Gastroesophageal sphincter (tissue), 4 donors: ENCODE measurements at regions not wholly inside any gene's neighbourhood (a gene's known extent, or its start where the extent isn't known, plus 50 kb on each side); places are given as distances from the start of the nearest gene placed in this dataset.

Source experiments
- ATAC-seq: fragments of 150-250 bp; one replicate; pipeline ENCODE4 v1.9.1; 2016; ENCODE audit warnings: mild to moderate bottlenecking, moderate library complexity
- H3K27ac ChIP-seq, 4 donors: fragments of 200-600 bp; sonication (generic) in 3 of 4; 1 replicate in 3 of 4; 2 replicates in 1 of 4; pipeline ENCODE4 v1.5.1; 2016 to 2019
- H3K27me3 ChIP-seq: fragments of 200-600 bp; sonication (generic); one replicate; pipeline ENCODE4 v1.5.1; 2019
- H3K36me3 ChIP-seq, 2 donors: fragments of 200-600 bp; sonication (generic); one replicate each; pipeline ENCODE4 v1.5.1; 2019; ENCODE audit warnings: control low read depth in 1 of 2
- H3K4me1 ChIP-seq, 3 donors: fragments of 200-600 bp; sonication (generic); 1 replicate in 2 of 3; 2 replicates in 1 of 3; pipeline ENCODE4 v1.5.1; 2016 to 2019; ENCODE audit warnings: control low read depth in 2 of 3
- H3K4me3 ChIP-seq, 2 donors: fragments of 200-600 bp; sonication (generic); one replicate each; pipeline ENCODE4 v1.5.1; 2019; ENCODE audit warnings: mild to moderate bottlenecking in 1 of 2, moderate library complexity in 1 of 2
- H3K9me3 ChIP-seq, 3 donors: fragments of 200-600 bp; sonication (generic); one replicate each; pipeline ENCODE4 v1.5.1; 2017 to 2019; ENCODE audit warnings: control low read depth in 2 of 3
- CTCF ChIP-seq, 4 experiments: fragments of 200-600 bp in 2 of 4; fragments of 450-650 bp in 2 of 4; sonication (generic) in 1 of 4; IDR thresholded peaks; one replicate each; pipeline ENCODE4 v1.5.1; 2017 to 2019; ENCODE audit warnings: antibody characterized with exemption in 4 of 4, mild to moderate bottlenecking in 2 of 4, moderate library complexity in 2 of 4
- EP300 ChIP-seq: sonication (generic); formaldehyde crosslinking; IDR thresholded peaks from one replicate; pipeline ENCODE4 v1.6.1; 2017; ENCODE audit warnings: antibody characterized with exemption, mild to moderate bottlenecking
- POLR2A ChIP-seq, 2 donors: fragments of 450-650 bp; IDR thresholded peaks; one replicate each; pipeline ENCODE4 v1.6.1; 2017; ENCODE audit warnings: antibody characterized with exemption in 2 of 2, mild to moderate bottlenecking in 2 of 2, moderate library complexity in 1 of 2
- POLR2AphosphoS5 ChIP-seq: sonication (generic); formaldehyde crosslinking; IDR thresholded peaks from one replicate; pipeline ENCODE4 v1.6.1; 2017; ENCODE audit warnings: antibody characterized with exemption
- WGBS, 2 donors: methylation state at CpG; one replicate each; pipeline ENCODE4 v1.1.5; 2018; ENCODE audit warnings: low coverage in 1 of 2; 5-methylcytosine and 5-hydroxymethylcytosine counted together

GRCh38 chr6:153862927-153863326 is 176.1 kb upstream of the OPRM1 start:
- 71 to 86% methylated on average over 1 of the region's 1 CpG for WGBS, 2 donors
- no peaks in the 10 kb centered on the region for H3K27me3 ChIP-seq
- TF ChIP-seq POLR2AphosphoS5 (no peak), EP300 (no peak)
- H3K4me1 ChIP-seq = no peaks in the 10 kb centered on the region
- H3K4me3 ChIP-seq = no peak overlapping the region
- ATAC-seq = no peak
- H3K9me3 ChIP-seq = no peaks in the 10 kb centered on the region
- no peak overlapping the region for H3K27ac ChIP-seq
- no peaks in the 10 kb centered on the region for H3K36me3 ChIP-seq

GRCh38 chr6:153862139-153862538 is 176.9 kb upstream of the OPRM1 start:
- no peaks in the 10 kb centered on the region for H3K27me3 ChIP-seq
- no peak overlapping the region for H3K4me3 ChIP-seq
- H3K9me3 ChIP-seq = peaks cover 0 to 2% (median 0%) of the 10 kb centered on the region in 3 donors
- TF ChIP-seq EP300 (no peak), POLR2A (IDR thresholded peaks at IDR 0.05) (no peak), POLR2AphosphoS5 (no peak), CTCF (IDR thresholded peaks at IDR 0.05) (no peak)
- no peaks in the 10 kb centered on the region for H3K4me1 ChIP-seq
- H3K36me3 ChIP-seq = no peaks in the 10 kb centered on the region
- ATAC-seq = no peak
- H3K27ac ChIP-seq = no peak overlapping the region

- WGBS, 2 donors = 69 to 79% methylated on average over 5 of the region's 5 CpGs
- TF ChIP-seq POLR2A (IDR thresholded peaks at IDR 0.05) = no peak
- TF ChIP-seq EP300 = no peak
- TF ChIP-seq POLR2AphosphoS5 = no peak
- no peak for TF ChIP-seq CTCF (IDR thresholded peaks at IDR 0.05)
- no peak for ATAC-seq
- no peak overlapping the region for H3K27ac ChIP-seq
- H3K27me3 ChIP-seq = no peaks in the 10 kb centered on the region
- H3K4me3 ChIP-seq = no peak overlapping the region
- H3K9me3 ChIP-seq = peaks cover 0 to 8% (median 0%) of the 10 kb centered on the region in 3 donors
- no peaks in the 10 kb centered on the region for H3K36me3 ChIP-seq
- no peaks in the 10 kb centered on the region for H3K4me1 ChIP-seq
Observed at GRCh38 chr6:153858529-153858928, 180.5 kb upstream of the OPRM1 start.

GRCh38 chr6:153856929-153857376 is 182.1 kb upstream of the OPRM1 start:
- WGBS, 2 donors = no CpG with 5 or more reads among the region's 24 CpGs
- no peak for ATAC-seq
- H3K9me3 ChIP-seq = peaks cover 0 to 8% (median 0%) of the 10 kb centered on the region in 3 donors
- no peaks in the 10 kb centered on the region for H3K27me3 ChIP-seq
- no peaks in the 10 kb centered on the region for H3K36me3 ChIP-seq
- TF ChIP-seq POLR2AphosphoS5 (no peak), EP300 (no peak), CTCF (IDR thresholded peaks at IDR 0.05) (no peak), POLR2A (IDR thresholded peaks at IDR 0.05) (no peak)
- no peak overlapping the region for H3K4me3 ChIP-seq
- H3K27ac ChIP-seq = no peak overlapping the region
- H3K4me1 ChIP-seq = no peaks in the 10 kb centered on the region

- no peaks in the 10 kb centered on the region for H3K36me3 ChIP-seq
- H3K27ac ChIP-seq = no peak overlapping the region
- H3K27me3 ChIP-seq = no peaks in the 10 kb centered on the region
- no peak overlapping the region for H3K4me3 ChIP-seq
- H3K4me1 ChIP-seq = no peaks in the 10 kb centered on the region
- peaks cover 0 to 8% (median 0%) of the 10 kb centered on the region in 3 donors for H3K9me3 ChIP-seq
- WGBS, 2 donors = 64 to 70% methylated on average over 2 of the region's 2 CpGs
- no peak for ATAC-seq
- no peak for TF ChIP-seq EP300
- no peak for TF ChIP-seq POLR2AphosphoS5
- TF ChIP-seq POLR2A (IDR thresholded peaks at IDR 0.05) = no peak
- TF ChIP-seq CTCF (IDR thresholded peaks at IDR 0.05) = no peak
Observed at GRCh38 chr6:153852481-153852880, 186.6 kb upstream of the OPRM1 start.
